ENCODE measurements at regions not wholly inside any gene's neighbourhood (a gene's known extent, or its start where the extent isn't known, plus 50 kb on each side); places are given as distances from the start of the nearest gene placed in this dataset.

DNA sequence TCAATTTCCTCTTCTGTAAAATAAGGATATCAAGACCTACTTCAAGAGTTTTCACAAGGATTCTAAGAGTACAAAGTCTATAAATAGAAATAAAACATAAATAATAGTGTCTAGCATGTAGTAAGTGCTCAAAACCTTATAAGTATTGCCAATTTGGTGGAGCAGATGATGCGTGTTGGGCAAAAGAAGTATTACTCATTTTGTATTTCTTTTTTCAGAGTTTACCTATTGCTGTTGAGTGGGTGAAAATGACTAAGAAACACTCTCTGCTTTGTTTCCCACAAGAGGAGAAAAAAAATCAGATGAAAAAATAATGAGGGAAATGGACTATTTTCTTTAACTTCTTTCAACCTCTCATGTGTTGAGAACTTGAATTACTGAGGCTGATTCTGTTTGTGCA lies 103.3 kb upstream of the KCNK2 start:
- intact Hi-C loops (cut with DNase I), result no loop called here

DNA sequence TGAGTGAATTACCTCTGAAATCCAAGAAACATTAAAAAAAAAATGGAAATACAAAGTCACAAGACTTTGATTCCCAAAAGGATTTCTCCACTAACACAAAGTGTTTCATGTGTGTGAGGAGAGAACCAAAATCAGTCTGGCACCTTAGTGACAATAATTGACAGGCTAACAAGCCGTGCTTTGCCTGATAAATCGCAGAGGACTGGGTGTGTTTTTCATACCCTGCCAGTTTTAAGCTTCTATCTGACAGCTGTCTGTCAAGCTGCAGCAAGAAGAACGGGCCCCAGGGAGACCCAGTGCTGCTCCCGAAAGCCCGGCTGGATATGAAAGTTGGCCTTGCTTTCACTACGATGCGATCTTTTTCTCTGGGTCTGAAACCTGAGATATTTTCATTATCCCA lies 101.6 kb upstream of the KCNK2 start:
- H3K36me3 ChIP-seq (replicated peaks in 1 of 2; ENCODE audit: insufficient read depth in 1 of 2, low read depth in 2 of 2), result no peaks in the 10 kb centered on the region
- ATAC-seq (no peak), DNase-seq (no peak)
- intact Hi-C loops (cut with DNase I), result no loop called here
- H3K4me3 ChIP-seq, result no peak overlapping the region
- TF ChIP-seq, protein P1, sequence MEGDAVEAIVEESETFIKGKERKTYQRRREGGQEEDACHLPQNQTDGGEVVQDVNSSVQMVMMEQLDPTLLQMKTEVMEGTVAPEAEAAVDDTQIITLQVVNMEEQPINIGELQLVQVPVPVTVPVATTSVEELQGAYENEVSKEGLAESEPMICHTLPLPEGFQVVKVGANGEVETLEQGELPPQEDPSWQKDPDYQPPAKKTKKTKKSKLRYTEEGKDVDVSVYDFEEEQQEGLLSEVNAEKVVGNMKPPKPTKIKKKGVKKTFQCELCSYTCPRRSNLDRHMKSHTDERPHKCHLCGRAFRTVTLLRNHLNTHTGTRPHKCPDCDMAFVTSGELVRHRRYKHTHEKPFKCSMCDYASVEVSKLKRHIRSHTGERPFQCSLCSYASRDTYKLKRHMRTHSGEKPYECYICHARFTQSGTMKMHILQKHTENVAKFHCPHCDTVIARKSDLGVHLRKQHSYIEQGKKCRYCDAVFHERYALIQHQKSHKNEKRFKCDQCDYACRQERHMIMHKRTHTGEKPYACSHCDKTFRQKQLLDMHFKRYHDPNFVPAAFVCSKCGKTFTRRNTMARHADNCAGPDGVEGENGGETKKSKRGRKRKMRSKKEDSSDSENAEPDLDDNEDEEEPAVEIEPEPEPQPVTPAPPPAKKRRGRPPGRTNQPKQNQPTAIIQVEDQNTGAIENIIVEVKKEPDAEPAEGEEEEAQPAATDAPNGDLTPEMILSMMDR (IDR thresholded peaks at IDR 0.05), result no peak
- TF ChIP-seq POLR2A (IDR thresholded peaks at IDR 0.05), result no peak
- H3K27ac ChIP-seq, result no peak overlapping the region
- WGBS, 2 donors, result 57 to 71% methylated on average over 7 of the region's 7 CpGs
- no peaks in the 10 kb centered on the region for H3K4me1 ChIP-seq
- H3K27me3 ChIP-seq, result no peaks in the 10 kb centered on the region
- H3K9me3 ChIP-seq, result peaks cover 0 to 8% (median 0%) of the 10 kb centered on the region in 3 donors

More for the DNA sequence above, 103.3 kb upstream of the KCNK2 start:
- H3K36me3 ChIP-seq (replicated peaks in 1 of 2; ENCODE audit: insufficient read depth in 1 of 2, low read depth in 2 of 2), result no peaks in the 10 kb centered on the region
- WGBS, 2 donors, result 68 to 69% methylated on average over 1 of the region's 1 CpG
- no peak overlapping the region for H3K4me3 ChIP-seq
- no peak for ATAC-seq
- TF ChIP-seq, protein P1 (IDR thresholded peaks at IDR 0.05), result no peak
- no peak for TF ChIP-seq POLR2A (IDR thresholded peaks at IDR 0.05)
- no peaks in the 10 kb centered on the region for H3K4me1 ChIP-seq
- no peak overlapping the region for H3K27ac ChIP-seq
- H3K27me3 ChIP-seq, result no peaks in the 10 kb centered on the region
- DNase-seq, result no peak
- H3K9me3 ChIP-seq, result no peaks in the 10 kb centered on the region

DNA sequence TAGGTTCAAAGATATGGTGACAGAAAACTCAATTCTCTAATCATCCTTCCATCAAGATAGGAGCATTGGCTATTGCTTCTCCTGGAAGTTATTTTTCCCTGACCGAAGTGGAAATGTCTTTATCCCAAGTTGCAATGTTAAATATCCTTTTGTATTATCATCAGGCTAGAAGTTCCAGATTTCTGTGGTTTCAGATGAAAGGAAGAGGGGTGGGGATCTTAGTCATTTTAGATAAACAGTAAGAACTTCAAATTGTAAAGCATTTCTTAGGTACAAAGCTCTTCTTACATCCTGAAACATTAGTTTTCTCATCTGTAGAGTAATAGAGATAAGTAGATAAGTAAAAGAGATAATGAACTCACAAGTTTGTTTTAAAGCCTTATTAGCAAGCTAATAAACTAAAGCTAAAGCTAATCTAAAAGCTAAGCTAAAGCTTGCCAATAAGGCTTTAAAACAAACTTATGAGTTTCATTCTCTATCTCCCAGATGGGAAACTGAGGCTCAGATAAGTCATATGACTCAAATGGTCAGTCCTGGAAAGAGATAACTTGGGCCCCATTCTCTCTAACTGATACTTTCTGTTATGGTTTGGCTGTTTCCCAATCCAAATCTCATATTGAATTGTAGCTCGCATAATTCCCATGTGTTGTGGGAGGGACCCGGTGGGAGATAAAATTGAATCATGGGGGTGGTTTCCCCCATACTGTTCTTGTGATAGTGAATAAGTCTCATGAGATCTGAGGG lies 99.2 kb upstream of the KCNK2 start:
- Histone ChIP-seq H3K27ac (no peak overlapping the region), H3K4me1 (no peaks in the 10 kb centered on the region), H3K36me3 (replicated peaks in 1 of 2; ENCODE audit: insufficient read depth in 1 of 2, low read depth in 2 of 2) (no peaks in the 10 kb centered on the region), H3K9me3 (peaks cover 0 to 8% (median 0%) of the 10 kb centered on the region in 3 donors), H3K4me3 (no peak overlapping the region), H3K27me3 (no peaks in the 10 kb centered on the region)
- TF ChIP-seq POLR2A (IDR thresholded peaks at IDR 0.05), result no peak
- TF ChIP-seq, protein P1 (IDR thresholded peaks at IDR 0.05), result no peak
- 56 to 69% methylated on average over 3 of the region's 3 CpGs for WGBS, 2 donors
- intact Hi-C loops (cut with DNase I), result no loop called here
- ATAC-seq, result no peak
- DNase-seq, result no peak

DNA sequence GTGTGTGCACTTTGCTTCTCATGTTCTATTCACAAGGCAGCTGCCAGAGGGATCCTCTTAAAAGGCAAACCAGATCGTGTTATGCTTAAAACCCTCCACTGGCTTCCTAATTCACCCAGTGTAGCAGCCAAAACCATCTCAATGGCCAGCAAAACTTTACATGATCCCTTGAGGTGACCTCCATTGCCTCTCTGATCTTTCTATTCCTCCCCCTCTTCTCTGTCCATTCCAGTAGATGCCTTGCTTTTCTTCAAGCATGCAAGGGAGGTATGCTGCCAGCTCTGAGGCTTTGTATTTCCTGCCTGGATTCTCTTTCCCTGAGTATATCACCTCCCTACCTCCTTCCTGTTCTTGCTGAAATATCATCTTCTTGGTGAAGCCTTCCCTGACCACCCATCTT lies 93.2 kb upstream of the KCNK2 start:
- H3K9me3 ChIP-seq, result peaks cover 0 to 8% (median 0%) of the 10 kb centered on the region in 3 donors
- 33 to 36% methylated on average over 1 of the region's 1 CpG for WGBS, 2 donors
- intact Hi-C loops (cut with DNase I), result no loop called here
- H3K4me3 ChIP-seq, result no peak overlapping the region
- DNase-seq, result no peak
- no peaks in the 10 kb centered on the region for H3K27me3 ChIP-seq
- H3K4me1 ChIP-seq, result no peaks in the 10 kb centered on the region
- ATAC-seq, result no peak
- H3K27ac ChIP-seq, result no peak overlapping the region
- no peaks in the 10 kb centered on the region for H3K36me3 ChIP-seq (replicated peaks in 1 of 2; ENCODE audit: insufficient read depth in 1 of 2, low read depth in 2 of 2)
- no peak for TF ChIP-seq POLR2A (IDR thresholded peaks at IDR 0.05)
- TF ChIP-seq, protein P1 (IDR thresholded peaks at IDR 0.05), result no peak

DNA sequence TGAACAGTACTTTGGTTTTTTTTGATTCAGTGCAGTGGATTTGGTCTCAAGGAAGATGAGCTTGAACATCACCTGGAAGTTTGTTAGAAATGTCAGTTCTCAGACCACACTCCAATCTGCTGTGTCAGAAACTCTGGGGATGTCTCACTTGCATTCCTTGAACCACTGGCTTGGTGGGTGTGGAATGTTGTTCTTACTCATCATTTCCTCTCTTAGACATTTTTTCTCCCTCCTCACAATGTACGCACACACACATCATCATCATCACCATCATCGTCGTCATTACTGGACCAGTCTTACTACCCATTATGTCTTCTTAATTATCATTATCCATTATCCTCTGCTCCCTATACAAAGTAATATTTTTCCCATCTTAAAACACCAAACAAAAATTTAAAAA lies 91.9 kb upstream of the KCNK2 start:
- TF ChIP-seq, protein P1 (IDR thresholded peaks at IDR 0.05), result no peak
- TF ChIP-seq POLR2A (IDR thresholded peaks at IDR 0.05), result no peak
- no peak overlapping the region for H3K27ac ChIP-seq
- intact Hi-C loops (cut with DNase I), result no loop called here
- no peaks in the 10 kb centered on the region for H3K36me3 ChIP-seq (replicated peaks in 1 of 2; ENCODE audit: insufficient read depth in 1 of 2, low read depth in 2 of 2)
- H3K4me3 ChIP-seq, result no peak overlapping the region
- H3K27me3 ChIP-seq, result no peaks in the 10 kb centered on the region
- H3K9me3 ChIP-seq, result no peaks in the 10 kb centered on the region
- ATAC-seq (no peak), DNase-seq (no peak)
- H3K4me1 ChIP-seq, result no peaks in the 10 kb centered on the region
- 61 to 68% methylated on average over 3 of the region's 3 CpGs for WGBS, 2 donors
